SK-N-SH treated with all-trans-retinoic acid at 6 μM for 48 hours (cell line): ENCODE measurements at regions not wholly inside any gene's neighbourhood (a gene's known extent, or its start where the extent isn't known, plus 50 kb on each side); places are given as distances from the start of the nearest gene placed in this dataset.

Source experiments
- ATAC-seq: fragments of 200-7000 bp; cut with Tn5 transposase; 3 replicates; pipeline ENCODE4 v1.9.1; 2020; ENCODE audit warnings: mild to moderate bottlenecking, moderate library complexity
- BACH2 ChIP-seq: fragments of 250-450 bp; sonication (Bioruptor Pico); IDR thresholded peaks from 2 replicates; pipeline ENCODE4 v1.9.0; 2021; ENCODE audit warnings: mild to moderate bottlenecking, borderline replicate concordance
- CSDC2 ChIP-seq: fragments of 250-450 bp; sonication (Bioruptor Pico); IDR thresholded peaks from 2 replicates; pipeline ENCODE4 v1.5.0; 2020; ENCODE audit warnings: mild to moderate bottlenecking, moderate library complexity
- ESRRG ChIP-seq: fragments of 250-450 bp; sonication (Bioruptor Pico); IDR thresholded peaks from 2 replicates; pipeline ENCODE4 v1.6.1; 2021; ENCODE audit warnings: mild to moderate bottlenecking
- GLIS3 ChIP-seq: fragments of 250-450 bp; sonication (Bioruptor Pico); IDR thresholded peaks from 2 replicates; pipeline ENCODE4 v1.5.0; 2020; ENCODE audit warnings: mild to moderate bottlenecking, moderate library complexity
- ISL1 ChIP-seq: fragments of 250-450 bp; sonication (Bioruptor Pico); IDR thresholded peaks from 2 replicates; pipeline ENCODE4 v2.1.2; 2022; ENCODE audit warnings: mild to moderate bottlenecking, moderate library complexity
- OSR1 ChIP-seq: fragments of 250-450 bp; sonication (Bioruptor Pico); IDR thresholded peaks from 2 replicates; pipeline ENCODE4 v1.8.0; 2022; ENCODE audit warnings: moderate library complexity, mild to moderate bottlenecking, inconsistent platforms
- PPARA ChIP-seq: fragments of 250-450 bp; sonication (Bioruptor Pico); IDR thresholded peaks from 2 replicates; pipeline ENCODE4 v1.5.0; 2020; ENCODE audit warnings: mild to moderate bottlenecking, borderline replicate concordance
- RARB ChIP-seq: fragments of 250-450 bp; sonication (Bioruptor Pico); IDR thresholded peaks from 2 replicates; pipeline ENCODE4 v1.8.0; 2021; ENCODE audit warnings: mild to moderate bottlenecking, moderate library complexity
- SNAI2 ChIP-seq: fragments of 250-450 bp; sonication (Bioruptor Pico); IDR thresholded peaks from 2 replicates; pipeline ENCODE4 v1.5.0; 2020; ENCODE audit warnings: mild to moderate bottlenecking, moderate library complexity
- TCF4 ChIP-seq: fragments of 250-450 bp; sonication (Bioruptor Pico); IDR thresholded peaks from 2 replicates; pipeline ENCODE4 v1.8.0; 2021; ENCODE audit warnings: mild to moderate bottlenecking, moderate library complexity, borderline replicate concordance
- TOX ChIP-seq: fragments of 250-450 bp; sonication (Bioruptor Pico); IDR thresholded peaks from 2 replicates; pipeline ENCODE4 v1.8.0; 2021; ENCODE audit warnings: mild to moderate bottlenecking, moderate library complexity, borderline replicate concordance
- TSHZ2 ChIP-seq: fragments of 250-450 bp; sonication (Bioruptor Pico); IDR thresholded peaks from 2 replicates; pipeline ENCODE4 v1.5.0; 2020; ENCODE audit warnings: mild to moderate bottlenecking, moderate library complexity
- ZFP3 ChIP-seq: fragments of 250-450 bp; sonication (Bioruptor Pico); IDR thresholded peaks from 2 replicates; pipeline ENCODE4 v1.5.0; 2020; ENCODE audit warnings: mild to moderate bottlenecking, moderate library complexity
- ZFP30 ChIP-seq: fragments of 450-650 bp; formaldehyde crosslinking; IDR thresholded peaks from 2 replicates; pipeline ENCODE4 v1.5.0; 2022; ENCODE audit warnings: mild to moderate bottlenecking, moderate library complexity
- ZNF565 ChIP-seq: fragments of 450-650 bp; formaldehyde crosslinking; conservative IDR thresholded peaks from 2 replicates; pipeline ENCODE4 v1.5.0; 2020; ENCODE audit warnings: low read depth, mild to moderate bottlenecking, moderate library complexity
- ZNF70 ChIP-seq: fragments of 450-650 bp; formaldehyde crosslinking; IDR thresholded peaks from 2 replicates; pipeline ENCODE4 v1.5.0; 2020; ENCODE audit warnings: mild to moderate bottlenecking, moderate library complexity
- TF ChIP-seq, protein P1 (sequence below): fragments of 250-450 bp; sonication (Bioruptor Pico); IDR thresholded peaks from 2 replicates; pipeline ENCODE4 v1.5.1; 2020; ENCODE audit warnings: low read depth, mild to moderate bottlenecking, moderate library complexity
- TF ChIP-seq, protein P2 (sequence below): fragments of 250-450 bp; sonication (Bioruptor Pico); IDR thresholded peaks from 2 replicates; pipeline ENCODE4 v1.8.0; 2021; ENCODE audit warnings: low read depth, mild to moderate bottlenecking, moderate library complexity, borderline replicate concordance
- TF ChIP-seq, protein P3 (sequence below): fragments of 250-450 bp; sonication (Bioruptor Pico); IDR thresholded peaks from 2 replicates; pipeline ENCODE4 v1.8.0; 2020; ENCODE audit warnings: mild to moderate bottlenecking, moderate library complexity, borderline replicate concordance

DNA sequence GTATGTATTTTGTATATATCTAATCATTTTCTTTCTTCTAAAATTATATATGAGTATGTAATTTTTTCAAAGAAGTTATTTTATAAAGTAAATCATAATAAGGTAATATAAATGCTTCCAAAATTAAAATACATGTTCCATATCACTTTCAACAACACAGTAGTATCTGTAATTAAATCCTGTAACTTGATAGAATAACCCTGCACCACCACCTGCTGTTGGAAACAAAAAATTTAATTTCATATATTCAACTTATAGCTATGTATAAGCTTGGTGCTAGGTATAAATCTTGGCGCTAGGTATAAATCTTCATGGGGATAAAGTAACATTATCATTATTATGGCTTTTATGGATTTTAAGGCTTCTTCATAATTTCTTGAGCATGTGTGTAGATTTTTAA is 149.7 kb upstream of the DCN start:
- TF ChIP-seq OSR1 (CRISPR knock-in tag) (no peak), ESRRG (CRISPR knock-in tag) (no peak), ZFP3 (CRISPR knock-in tag) (no peak), ZFP30 (CRISPR knock-in tag) (no peak), TSHZ2 (no peak)
- TF ChIP-seq, all 23 proteins: peak for 0
- no peak for ATAC-seq

DNA sequence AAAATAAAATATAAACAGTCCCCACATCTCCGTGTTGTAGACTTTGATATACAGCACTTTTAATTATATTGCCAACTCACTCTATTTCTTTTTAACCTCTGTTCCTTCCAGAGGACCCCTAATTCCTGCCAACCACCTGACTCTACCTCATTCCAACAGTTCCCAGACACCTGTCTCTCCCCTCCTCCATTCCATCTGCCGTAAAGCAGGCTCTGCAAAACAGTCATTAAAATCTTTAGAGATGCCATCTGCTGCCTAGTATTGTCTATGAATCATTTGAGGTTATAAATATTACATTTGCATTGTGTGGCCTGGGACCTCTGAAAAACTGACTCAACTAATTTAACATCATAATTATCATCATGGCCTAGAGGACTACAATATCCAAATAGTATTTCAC is 148.8 kb upstream of the DCN start:
- TF ChIP-seq TSHZ2 (no peak), RARB (CRISPR knock-in tag) (no peak), BACH2 (CRISPR knock-in tag) (no peak), ESRRG (CRISPR knock-in tag) (no peak), ISL1 (no peak)
- TF ChIP-seq, protein P1, sequence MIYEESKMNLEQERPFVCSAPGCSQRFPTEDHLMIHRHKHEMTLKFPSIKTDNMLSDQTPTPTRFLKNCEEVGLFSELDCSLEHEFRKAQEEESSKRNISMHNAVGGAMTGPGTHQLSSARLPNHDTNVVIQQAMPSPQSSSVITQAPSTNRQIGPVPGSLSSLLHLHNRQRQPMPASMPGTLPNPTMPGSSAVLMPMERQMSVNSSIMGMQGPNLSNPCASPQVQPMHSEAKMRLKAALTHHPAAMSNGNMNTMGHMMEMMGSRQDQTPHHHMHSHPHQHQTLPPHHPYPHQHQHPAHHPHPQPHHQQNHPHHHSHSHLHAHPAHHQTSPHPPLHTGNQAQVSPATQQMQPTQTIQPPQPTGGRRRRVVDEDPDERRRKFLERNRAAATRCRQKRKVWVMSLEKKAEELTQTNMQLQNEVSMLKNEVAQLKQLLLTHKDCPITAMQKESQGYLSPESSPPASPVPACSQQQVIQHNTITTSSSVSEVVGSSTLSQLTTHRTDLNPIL, result no peak
- TF ChIP-seq, protein P2, sequence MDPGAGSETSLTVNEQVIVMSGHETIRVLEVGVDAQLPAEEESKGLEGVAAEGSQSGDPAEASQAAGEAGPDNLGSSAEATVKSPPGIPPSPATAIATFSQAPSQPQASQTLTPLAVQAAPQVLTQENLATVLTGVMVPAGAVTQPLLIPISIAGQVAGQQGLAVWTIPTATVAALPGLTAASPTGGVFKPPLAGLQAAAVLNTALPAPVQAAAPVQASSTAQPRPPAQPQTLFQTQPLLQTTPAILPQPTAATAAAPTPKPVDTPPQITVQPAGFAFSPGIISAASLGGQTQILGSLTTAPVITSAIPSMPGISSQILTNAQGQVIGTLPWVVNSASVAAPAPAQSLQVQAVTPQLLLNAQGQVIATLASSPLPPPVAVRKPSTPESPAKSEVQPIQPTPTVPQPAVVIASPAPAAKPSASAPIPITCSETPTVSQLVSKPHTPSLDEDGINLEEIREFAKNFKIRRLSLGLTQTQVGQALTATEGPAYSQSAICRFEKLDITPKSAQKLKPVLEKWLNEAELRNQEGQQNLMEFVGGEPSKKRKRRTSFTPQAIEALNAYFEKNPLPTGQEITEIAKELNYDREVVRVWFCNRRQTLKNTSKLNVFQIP (CRISPR knock-in tag), result no peak
- TF ChIP-seq, all 23 proteins: peak for 0
- ATAC-seq, result no peak

DNA sequence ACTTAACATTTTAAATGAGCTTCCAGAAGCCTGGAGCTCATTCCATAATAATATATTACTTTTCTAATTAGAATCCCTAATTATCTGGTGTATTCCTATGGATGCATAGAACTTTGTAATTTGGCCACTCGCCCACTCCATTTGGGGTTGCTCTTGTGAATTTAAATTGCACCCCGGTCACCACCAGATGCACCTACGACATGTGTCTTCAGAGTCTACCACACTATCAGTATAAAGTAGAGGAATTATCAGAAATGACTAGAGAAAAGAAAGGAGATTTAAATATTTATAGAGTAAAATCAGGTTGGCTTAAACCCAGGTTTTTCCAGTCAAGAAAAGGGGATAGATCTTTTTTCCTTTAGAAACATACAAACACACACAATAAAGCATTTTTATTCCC is 145.8 kb upstream of the DCN start:
- TF ChIP-seq TCF4 (no peak), PPARA (CRISPR knock-in tag) (no peak), ISL1 (no peak), SNAI2 (CRISPR knock-in tag) (no peak), ZNF565 (no peak), GLIS3 (CRISPR knock-in tag) (no peak), TOX (CRISPR knock-in tag) (no peak), CSDC2 (no peak), TSHZ2 (no peak), ZFP3 (CRISPR knock-in tag) (no peak), RARB (CRISPR knock-in tag) (no peak), ZNF70 (no peak)
- TF ChIP-seq, protein P2 (CRISPR knock-in tag), result no peak
- TF ChIP-seq, protein P3, sequence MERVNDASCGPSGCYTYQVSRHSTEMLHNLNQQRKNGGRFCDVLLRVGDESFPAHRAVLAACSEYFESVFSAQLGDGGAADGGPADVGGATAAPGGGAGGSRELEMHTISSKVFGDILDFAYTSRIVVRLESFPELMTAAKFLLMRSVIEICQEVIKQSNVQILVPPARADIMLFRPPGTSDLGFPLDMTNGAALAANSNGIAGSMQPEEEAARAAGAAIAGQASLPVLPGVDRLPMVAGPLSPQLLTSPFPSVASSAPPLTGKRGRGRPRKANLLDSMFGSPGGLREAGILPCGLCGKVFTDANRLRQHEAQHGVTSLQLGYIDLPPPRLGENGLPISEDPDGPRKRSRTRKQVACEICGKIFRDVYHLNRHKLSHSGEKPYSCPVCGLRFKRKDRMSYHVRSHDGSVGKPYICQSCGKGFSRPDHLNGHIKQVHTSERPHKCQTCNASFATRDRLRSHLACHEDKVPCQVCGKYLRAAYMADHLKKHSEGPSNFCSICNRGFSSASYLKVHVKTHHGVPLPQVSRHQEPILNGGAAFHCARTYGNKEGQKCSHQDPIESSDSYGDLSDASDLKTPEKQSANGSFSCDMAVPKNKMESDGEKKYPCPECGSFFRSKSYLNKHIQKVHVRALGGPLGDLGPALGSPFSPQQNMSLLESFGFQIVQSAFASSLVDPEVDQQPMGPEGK (CRISPR knock-in tag), result no peak
- ATAC-seq, result no peak
